H54 (cell line): ENCODE measurements at regions not wholly inside any gene's neighbourhood (a gene's known extent, or its start where the extent isn't known, plus 50 kb on each side); places are given as distances from the start of the nearest gene placed in this dataset.

Source experiments
- DNase-seq: peaks from one replicate; pipeline ENCODE4 v3.0.0; 2011; ENCODE audit warnings: low spot score, mixed read lengths; ENCODE audit not compliant: insufficient read length
- FAIRE-seq: peaks from 3 replicates; lab custom pipeline; 2011; peaks lifted over from hg19 to GRCh38; lab: Jason Lieb, UNC
- POLR2A ChIP-seq: IDR thresholded peaks from 2 replicates; pipeline ENCODE4 v1.6.1; 2011; ENCODE audit warnings: low read depth, mild to moderate bottlenecking, low read length

- DNase-seq (peak; percentile 59), FAIRE-seq (no peak)
- TF ChIP-seq POLR2A: no peak
Observed at GRCh38 chr10:44310762-44311562, 73.9 kb downstream of the CXCL12 start.

GRCh38 chr10:44309939-44310761 is 74.7 kb downstream of the CXCL12 start:
- DNase-seq (no peak), FAIRE-seq (no peak)
- no peak for TF ChIP-seq POLR2A

DNA sequence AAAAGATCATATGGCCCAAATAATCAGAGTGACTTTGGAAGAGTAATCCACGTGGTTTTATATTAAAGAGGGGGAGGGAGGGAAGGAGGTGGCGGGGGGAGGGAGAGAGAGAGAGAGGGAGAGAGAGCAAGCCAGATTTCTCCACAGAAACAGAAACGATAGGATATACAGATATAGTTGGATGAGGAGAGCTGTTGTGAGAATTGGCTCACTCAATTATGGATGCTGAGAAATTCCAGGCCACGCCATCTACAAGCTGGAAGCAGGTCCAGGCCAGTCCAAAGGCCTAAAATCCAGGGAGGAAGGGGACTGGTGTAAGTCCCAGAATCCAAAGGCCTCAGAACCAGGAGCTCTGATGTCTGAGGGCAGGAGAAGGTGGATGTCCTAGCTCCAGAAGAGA is 75.5 kb downstream of the CXCL12 start:
- TF ChIP-seq POLR2A: no peak
- no peak for FAIRE-seq
- no peak for DNase-seq

DNA sequence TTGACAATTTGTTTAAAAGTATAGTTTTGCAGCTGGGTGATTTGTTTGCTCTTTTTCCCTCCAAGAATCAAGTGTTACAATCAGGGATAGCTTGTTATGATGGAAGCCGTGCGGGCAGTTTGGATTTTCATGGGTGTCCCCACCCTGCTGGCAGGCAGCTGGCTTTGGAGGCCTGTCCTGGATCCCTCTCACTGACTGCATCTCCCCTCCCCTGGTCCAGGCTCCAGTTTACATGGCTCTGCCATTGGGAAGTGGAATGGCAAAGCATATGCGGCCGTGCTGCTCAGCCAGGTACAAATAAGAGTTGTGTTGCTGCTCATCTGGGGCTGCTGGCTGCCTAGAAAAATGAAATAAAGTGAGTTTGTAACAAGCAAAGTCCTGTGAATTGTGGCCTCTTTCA is 76.0 kb downstream of the CXCL12 start:
- no peak for TF ChIP-seq POLR2A
- DNase-seq (no peak), FAIRE-seq (no peak)

- DNase-seq: no peak
- FAIRE-seq: no peak
- TF ChIP-seq POLR2A: no peak
Observed at GRCh38 chr10:44307691-44308090, 77.2 kb downstream of the CXCL12 start.

- TF ChIP-seq POLR2A: no peak
- DNase-seq: no peak
- FAIRE-seq: no peak
Observed at GRCh38 chr10:44306762-44307161, 78.1 kb downstream of the CXCL12 start.

GRCh38 chr10:44306147-44306710 is 78.7 kb downstream of the CXCL12 start:
- no peak for TF ChIP-seq POLR2A
- FAIRE-seq (peak; percentile 15), DNase-seq (peak; percentile 44)

DNA sequence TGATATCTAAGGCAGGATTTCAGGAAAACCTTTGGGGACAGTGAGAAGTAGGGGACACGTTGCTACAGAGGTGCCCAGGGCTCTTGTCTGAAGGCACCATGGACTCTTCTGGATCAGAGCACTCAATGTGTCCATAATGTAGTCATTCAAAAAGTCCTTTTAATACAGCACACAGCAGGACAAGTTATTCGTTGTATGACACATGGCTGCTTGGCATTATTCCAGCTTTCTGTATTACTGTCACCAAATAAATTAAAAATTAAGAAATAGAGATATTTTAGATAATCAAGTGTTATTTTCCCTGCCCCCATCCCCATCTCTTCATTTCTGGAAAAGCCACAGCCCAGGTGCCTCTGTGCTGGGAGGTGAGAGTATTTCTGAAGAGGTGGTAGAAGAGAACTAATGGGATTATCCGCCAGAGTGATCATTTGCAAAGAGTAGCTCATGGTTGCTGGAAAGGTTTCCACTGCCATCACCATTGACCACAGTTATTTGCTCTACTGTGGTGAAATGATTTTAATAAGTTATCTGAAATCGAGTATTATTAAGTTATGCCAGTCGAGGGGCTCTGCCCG is 83.0 kb downstream of the CXCL12 start:
- DNase-seq: no peak
- FAIRE-seq: no peak
- no peak for TF ChIP-seq POLR2A

DNA sequence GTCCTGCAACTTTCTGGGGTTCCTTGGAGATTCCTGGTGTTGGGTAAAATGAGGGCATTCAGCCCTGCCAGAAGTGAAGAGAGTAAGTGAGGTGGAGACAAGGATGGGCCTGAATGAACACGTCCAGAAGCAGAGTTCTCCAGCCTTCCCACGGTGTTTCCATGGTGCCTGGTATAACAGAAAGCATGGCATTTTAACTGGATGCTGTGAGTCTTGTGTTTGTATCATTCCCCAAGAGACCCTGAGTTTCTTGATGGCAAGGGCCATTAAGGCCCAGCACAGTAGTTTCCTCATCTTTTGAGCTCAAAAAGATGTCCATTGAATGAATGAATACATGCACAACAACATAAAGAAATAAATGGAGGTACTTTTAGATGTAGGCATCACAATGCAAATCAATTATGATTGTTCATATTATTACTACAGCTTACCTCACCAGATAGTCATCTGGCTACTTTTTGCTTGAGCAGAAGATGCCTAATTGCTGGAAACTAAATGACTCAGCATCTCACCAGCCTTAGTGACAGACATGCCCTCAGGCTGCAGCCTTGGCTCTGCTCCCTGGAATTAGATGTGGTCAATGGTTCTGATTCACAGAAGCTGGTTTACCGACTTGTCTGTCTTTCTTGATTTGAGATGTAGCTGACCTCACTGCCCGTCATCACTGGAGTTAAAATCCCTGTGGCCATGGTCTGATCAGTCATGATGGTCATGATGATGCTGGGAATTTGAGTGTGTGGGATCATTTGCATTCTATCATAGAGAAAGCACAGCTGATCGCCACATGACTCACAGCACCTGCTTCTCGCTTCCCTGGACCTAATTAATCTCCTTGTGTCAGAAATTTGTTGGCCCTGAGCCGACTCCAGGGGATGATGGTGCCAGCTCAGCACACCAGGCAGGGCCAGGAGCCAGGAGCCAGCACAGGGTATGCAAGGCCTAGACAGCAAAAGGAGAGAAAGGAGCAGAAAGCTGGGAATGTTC is 83.9 kb downstream of the CXCL12 start:
- peak; percentile 99 for FAIRE-seq
- TF ChIP-seq POLR2A: no peak
- peak; percentile 82 for DNase-seq

GRCh38 chr10:44298713-44299112 is 86.2 kb downstream of the CXCL12 start:
- no peak for TF ChIP-seq POLR2A
- DNase-seq (no peak), FAIRE-seq (no peak)

GRCh38 chr10:44297963-44298362 is 86.9 kb downstream of the CXCL12 start:
- DNase-seq (no peak), FAIRE-seq (no peak)
- TF ChIP-seq POLR2A: no peak

GRCh38 chr10:44295644-44296241 is 89.2 kb downstream of the CXCL12 start:
- no peak for TF ChIP-seq POLR2A
- DNase-seq (no peak), FAIRE-seq (no peak)
